A549 (cell line): ENCODE measurements at regions not wholly inside any gene's neighbourhood (a gene's known extent, or its start where the extent isn't known, plus 50 kb on each side); places are given as distances from the start of the nearest gene placed in this dataset.

ENCODE experiments used
- CEBPB ChIP-seq, 2 experiments: fragments of >200 bp in 1 of 2; sonication (Bioruptor Twin) in 1 of 2; formaldehyde crosslinking in 1 of 2; IDR thresholded peaks; 2 replicates each; pipeline ENCODE4 v1.6.1; 2012 to 2016
- CTCF ChIP-seq: fragments of >200 bp; sonication (Bioruptor Twin); formaldehyde crosslinking; IDR thresholded peaks from 3 replicates; pipeline ENCODE4 v1.5.1; 2016
- MYC ChIP-seq: IDR thresholded peaks from 2 replicates; pipeline ENCODE4 v1.6.1; 2012; ENCODE audit warnings: mild to moderate bottlenecking, inconsistent platforms, low read length, improper control_type of control experiment, borderline replicate concordance
- PBX3 ChIP-seq: IDR thresholded peaks from 2 replicates; pipeline ENCODE4 v1.6.1; 2012
- POLR2A ChIP-seq: IDR thresholded peaks from 2 replicates; pipeline ENCODE4 v1.6.1; 2012; ENCODE audit warnings: mild to moderate bottlenecking, low read length
- TFCP2L1 ChIP-seq: fragments of 250-450 bp; sonication (Bioruptor Pico); IDR thresholded peaks from 2 replicates; pipeline ENCODE4 v1.5.0; 2021; ENCODE audit warnings: mild to moderate bottlenecking

- TF ChIP-seq CTCF (no peak), PBX3 (no peak), POLR2A (no peak), CEBPB (IDR thresholded peaks at IDR 0.05) (no peak), MYC (no peak), TFCP2L1 (no peak)
These were observed 593.4 kb upstream of the NETO1 start for GRCh38 chr18:73461038-73461779.
